MM.1S (cell line): ENCODE measurements at regions not wholly inside any gene's neighbourhood (a gene's known extent, or its start where the extent isn't known, plus 50 kb on each side); places are given as distances from the start of the nearest gene placed in this dataset.

Source experiments
- CTCF ChIP-seq: fragments of 300-600 bp; sonication (generic); IDR thresholded peaks from 2 replicates; pipeline ENCODE4 v1.5.1; 2016; ENCODE audit warnings: antibody characterized with exemption, low read length, mixed read lengths
- EZH2 ChIP-seq: fragments of 300-600 bp; sonication (generic); optimal IDR thresholded peaks from 2 replicates; pipeline ENCODE3; 2017; ENCODE audit warnings: low read depth, mild to moderate bottlenecking, antibody characterized with exemption, low read length, mixed read lengths

DNA sequence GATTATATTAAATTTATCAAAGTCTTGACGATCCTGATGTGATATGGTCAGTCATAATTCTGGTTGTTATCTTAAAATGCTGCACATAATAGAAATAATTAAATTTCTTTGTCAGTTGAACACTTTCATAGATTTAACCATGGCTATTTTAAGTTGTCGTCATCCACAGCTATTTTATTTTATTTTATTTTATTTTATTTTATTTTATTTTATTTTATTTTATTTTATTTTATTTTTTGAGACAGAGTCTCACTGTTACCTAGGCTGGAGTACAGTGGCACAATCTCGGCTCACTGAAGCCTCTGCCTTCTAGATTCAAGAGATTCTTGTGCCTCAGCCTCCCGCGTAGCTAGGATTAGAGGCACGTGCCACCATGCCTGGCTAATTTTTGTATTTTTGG is 90.5 kb upstream of the KCNK12 start:
- TF ChIP-seq CTCF = no peak
- no peak for TF ChIP-seq EZH2
